ENCODE measurements at regions not wholly inside any gene's neighbourhood (a gene's known extent, or its start where the extent isn't known, plus 50 kb on each side); places are given as distances from the start of the nearest gene placed in this dataset.

DNA sequence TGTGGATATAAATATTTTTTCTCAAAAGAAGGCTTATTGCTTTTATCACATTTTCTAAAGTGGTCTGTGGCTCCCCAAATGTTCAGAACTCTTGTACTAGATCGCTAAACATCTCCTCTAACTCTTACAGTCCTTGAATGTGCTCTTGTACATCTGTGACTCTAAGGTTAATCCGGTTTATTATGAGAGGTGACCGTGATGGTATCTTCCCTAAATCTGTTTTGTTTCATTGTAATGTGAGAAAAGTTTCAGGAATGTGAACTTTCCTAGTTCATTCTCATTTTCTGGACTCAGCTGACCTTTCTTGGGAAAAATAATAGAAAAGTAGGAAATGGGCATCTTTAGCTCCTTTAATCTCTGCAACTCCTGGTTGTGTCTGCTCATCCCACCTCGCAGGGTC, 94.5 kb upstream of the CD180 start:
- TF ChIP-seq POLR2A (IDR thresholded peaks at IDR 0.05), result no peak
- TF ChIP-seq CTCF (IDR thresholded peaks at IDR 0.05), result no peak
